ENCODE measurements at regions not wholly inside any gene's neighbourhood (a gene's known extent, or its start where the extent isn't known, plus 50 kb on each side); places are given as distances from the start of the nearest gene placed in this dataset.

- TF ChIP-seq POLR2A (IDR thresholded peaks at IDR 0.05) (no peak), CTCF (IDR thresholded peaks at IDR 0.05) (no peak)
Measured at GRCh38 chr13:109945206-109945960, 159.0 kb upstream of the IRS2 start.

All from lower leg skin (tissue), 3 donors.